ENCODE measurements at regions not wholly inside any gene's neighbourhood (a gene's known extent, or its start where the extent isn't known, plus 50 kb on each side); places are given as distances from the start of the nearest gene placed in this dataset.
A peak's percentile ranks its signal among the peaks of the same experiment; 100 is the strongest.

GRCh38 chr5:135191084-135191826, 157.2 kb upstream of the PITX1 start (continued):
- TF ChIP-seq EGR1 (IDR thresholded peaks at IDR 0.05; ENCODE audit: borderline replicate concordance in 1 of 2, low read depth in 2 of 2, low read length in 2 of 2): no peak
- peak; percentile 40; the same call in 1 of the 2 replicates for TF ChIP-seq CREM (IDR thresholded peaks at IDR 0.05; ENCODE audit: low read depth)
- no peak for TF ChIP-seq JUND (IDR thresholded peaks at IDR 0.05; ENCODE audit: low read depth, low read length)
- TF ChIP-seq NFYB (IDR thresholded peaks at IDR 0.05; ENCODE audit: insufficient read depth, low read depth, low read length): no peak
- TF ChIP-seq MAX (IDR thresholded peaks at IDR 0.05; ENCODE audit: low read depth, low read length): no peak
- no peak for TF ChIP-seq HDGF (IDR thresholded peaks at IDR 0.05)
- TF ChIP-seq IRF5 (IDR thresholded peaks at IDR 0.05; ENCODE audit: borderline replicate concordance): no peak
- no peak for TF ChIP-seq BMI1 (IDR thresholded peaks at IDR 0.05; ENCODE audit: borderline replicate concordance)

- no peak for FAIRE-seq
- POLR2A ChIA-PET: no interaction called here
- TF ChIP-seq RCOR1 (conservative IDR thresholded peaks at IDR 0.05; ENCODE audit: low read depth, low read length) (no peak), CUX1 (IDR thresholded peaks at IDR 0.05; ENCODE audit: insufficient replicate concordance, low read depth, low read length) (no peak), MYB (IDR thresholded peaks at IDR 0.05; ENCODE audit: borderline replicate concordance, low read depth, low read length) (no peak), IRF5 (IDR thresholded peaks at IDR 0.05; ENCODE audit: borderline replicate concordance) (no peak), PAX5 (IDR thresholded peaks at IDR 0.05; ENCODE audit: borderline replicate concordance, low read depth, low read length) (no peak)
These were observed 156.5 kb upstream of the PITX1 start for GRCh38 chr5:135190416-135191083.

More at GRCh38 chr5:135190416-135191083, 156.5 kb upstream of the PITX1 start:
- H2AFZ ChIP-seq (ENCODE audit: control insufficient read depth, low read depth, low read length): no peak overlapping the region
- no peaks in the 10 kb centered on the region for H3K79me2 ChIP-seq (ENCODE audit: control insufficient read depth, insufficient read depth, low read length)
- DNase-seq (ENCODE audit: low read depth, low spot score) (no peak), ATAC-seq (no peak)
- intact Hi-C loops (cut with micrococcal nuclease; ENCODE audit: unreplicated experiment): loop anchor here (1.0 to 10.0 kb wide), 3 partner anchors 173 to 456 kb away; partner anchors contain the start of gene CAMLG
- H3K36me3 ChIP-seq (ENCODE audit: control insufficient read depth in 2 of 2, insufficient read depth in 2 of 2, low read length in 1 of 2): no peaks in the 10 kb centered on the region
- H4K20me1 ChIP-seq (ENCODE audit: control insufficient read depth, insufficient read depth): no peaks in the 10 kb centered on the region
- ChIA-PET RAD21 (ENCODE audit: unreplicated experiment) (interaction anchor here (1.4 kb wide), 1 partner anchor 273 kb away, joined by 4 read pairs; no protein-coding TSS in a partner anchor), CTCF (interaction anchor here (0.6 to 3.1 kb wide), 9 partner anchors 9 to 452 kb away, joined by 3 to 19 read pairs (median 3); partner anchors contain the start of gene CAMLG), SMC1A (ENCODE audit: uncharacterized antibody, unreplicated experiment) (no interaction called here)
- WGBS (ENCODE audit: insufficient coverage, insufficient replicate concordance, low lambda C conversion rate, missing lambda C conversion rate): 65% methylated on average over 22 of the region's 22 CpGs
- no peak overlapping the region for H3K9ac ChIP-seq (ENCODE audit: control insufficient read depth, insufficient read depth, low read length)
- H3K27ac ChIP-seq (ENCODE audit: control insufficient read depth, insufficient read depth): no peak overlapping the region
- peaks cover 0 to 2% of the 10 kb centered on the region in 2 experiments; a peak in 3 of 4 replicates for H3K27me3 ChIP-seq (replicated peaks in 1 of 2; ENCODE audit: control insufficient read depth in 2 of 2, insufficient read depth in 2 of 2, low read length in 1 of 2)
- in situ Hi-C loops (cut with MboI): loop anchor here (25.0 kb wide), 1 partner anchor 453 kb away; the partner anchor contains the start of gene CAMLG
- peak overlapping the region; percentile 50; the same call in 1 of the 2 replicates for H3K4me2 ChIP-seq (ENCODE audit: control insufficient read depth, insufficient read depth)
- no peak overlapping the region for H3K4me3 ChIP-seq
- no peaks in the 10 kb centered on the region for H3K9me3 ChIP-seq (replicated peaks; ENCODE audit: control insufficient read depth, insufficient read depth, low read length)
- BruUV-seq (replicated peaks): no TSS peak
- H3K4me1 ChIP-seq (ENCODE audit: control insufficient read depth, insufficient read depth, low read length): no peaks in the 10 kb centered on the region
